Neural progenitor cell (in vitro differentiated cells): ENCODE measurements at regions not wholly inside any gene's neighbourhood (a gene's known extent, or its start where the extent isn't known, plus 50 kb on each side); places are given as distances from the start of the nearest gene placed in this dataset.

ENCODE experiments used
- DNase-seq: peaks from one replicate; pipeline ENCODE4 v3.0.0-alpha.2; 2016; ENCODE audit warnings: low spot score
- H2AFZ ChIP-seq: fragments of 200-600 bp; sonication (generic); replicated peaks from 2 replicates; pipeline ENCODE4 v1.6.1; 2016; ENCODE audit warnings: antibody characterized with exemption
- H3F3A ChIP-seq: fragments of 200-600 bp; sonication (generic); 2 replicates; pipeline ENCODE4 v1.6.1; 2016; ENCODE audit warnings: antibody characterized with exemption, low read depth
- H3K27ac ChIP-seq: fragments of 200-600 bp; sonication (generic); 2 replicates; pipeline ENCODE4 v1.5.1; 2016; ENCODE audit warnings: mild to moderate bottlenecking
- H3K27me3 ChIP-seq: fragments of 200-600 bp; sonication (generic); 2 replicates; pipeline ENCODE4 v1.6.1; 2016; ENCODE audit warnings: mild to moderate bottlenecking, moderate library complexity
- H3K36me3 ChIP-seq: fragments of 200-600 bp; sonication (generic); 2 replicates; pipeline ENCODE4 v1.5.1; 2016
- H3K4me1 ChIP-seq: fragments of 200-600 bp; sonication (generic); 2 replicates; pipeline ENCODE4 v1.6.1; 2016; ENCODE audit warnings: mixed run types
- H3K4me2 ChIP-seq: fragments of 200-600 bp; sonication (generic); 2 replicates; pipeline ENCODE4 v1.6.1; 2016
- H3K4me3 ChIP-seq: fragments of 200-600 bp; sonication (generic); 2 replicates; pipeline ENCODE4 v1.5.1; 2016
- H3K79me2 ChIP-seq: fragments of 200-600 bp; sonication (generic); 2 replicates; pipeline ENCODE4 v1.6.1; 2016; ENCODE audit warnings: low read depth
- H3K9ac ChIP-seq: fragments of 200-600 bp; sonication (generic); 2 replicates; pipeline ENCODE4 v1.6.1; 2016
- H3K9me3 ChIP-seq: fragments of 200-600 bp; sonication (generic); 2 replicates; pipeline ENCODE4 v1.5.1; 2016; ENCODE audit warnings: low read depth
- H4K20me1 ChIP-seq: fragments of 200-600 bp; sonication (generic); 2 replicates; pipeline ENCODE4 v1.6.1; 2016; ENCODE audit warnings: low read depth
- H3K27ac Mint-ChIP-seq: 3 replicates; pipeline ENCODE4 v1.8.0; 2021; ENCODE audit warnings: mixed read lengths
- H3K27me3 Mint-ChIP-seq: 2 replicates; pipeline ENCODE4 v1.8.0; 2022; ENCODE audit warnings: low read depth, mild to moderate bottlenecking, inconsistent platforms, moderate library complexity, mixed read lengths; ENCODE audit not compliant: insufficient read depth
- H3K36me3 Mint-ChIP-seq: 3 replicates; pipeline ENCODE4 v1.8.0; 2021; ENCODE audit warnings: mixed read lengths
- H3K4me1 Mint-ChIP-seq: 3 replicates; pipeline ENCODE4 v1.8.0; 2021; ENCODE audit warnings: mixed read lengths
- H3K4me3 Mint-ChIP-seq: 3 replicates; pipeline ENCODE4 v1.8.0; 2021; ENCODE audit warnings: mild to moderate bottlenecking, moderate library complexity, mixed read lengths
- H3K9me3 Mint-ChIP-seq: 3 replicates; pipeline ENCODE4 v1.8.0; 2020; ENCODE audit warnings: mixed read lengths
- EZH2 ChIP-seq: fragments of 200-600 bp; sonication (generic); IDR thresholded peaks from 2 replicates; pipeline ENCODE4 v1.6.1; 2017; ENCODE audit warnings: antibody characterized with exemption, mild to moderate bottlenecking, moderate library complexity
- EZH2phosphoT487 ChIP-seq: fragments of 200-600 bp; sonication (generic); IDR thresholded peaks from 2 replicates; pipeline ENCODE4 v1.6.1; 2017; ENCODE audit warnings: antibody characterized with exemption
- TF ChIP-seq, protein P1 (sequence below): fragments of 200-600 bp; sonication (generic); IDR thresholded peaks from 2 replicates; pipeline ENCODE4 v1.5.1; 2017; ENCODE audit warnings: antibody characterized with exemption, mild to moderate bottlenecking

DNA sequence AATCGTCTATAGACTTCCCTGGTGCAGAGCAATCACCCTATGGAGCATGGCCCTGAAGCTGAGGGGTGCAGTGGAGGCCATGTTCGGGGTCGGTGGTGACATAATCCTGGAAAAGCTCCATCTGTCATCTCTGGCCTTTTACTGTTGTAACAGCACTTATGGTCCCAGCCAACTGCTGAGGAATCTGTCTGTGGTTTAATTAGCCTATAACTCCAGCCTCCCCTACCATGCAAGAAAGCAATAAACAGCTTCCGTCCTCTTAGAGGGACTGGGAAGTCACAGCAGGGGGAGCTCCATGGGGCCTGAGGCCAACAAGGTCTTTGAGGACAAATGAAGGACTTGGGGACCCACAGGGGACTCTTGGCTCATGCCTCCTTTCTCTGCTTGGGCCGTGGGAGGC lies 159.1 kb upstream of the NECTIN1 start:
- peaks cover 38% of the 10 kb centered on the region for H3K27me3 Mint-ChIP-seq
- no peak overlapping the region for H3K9ac ChIP-seq
- peaks cover 17% of the 10 kb centered on the region for H3K4me1 ChIP-seq
- H4K20me1 ChIP-seq = no peaks in the 10 kb centered on the region
- H3K79me2 ChIP-seq = no peaks in the 10 kb centered on the region
- H3K27ac Mint-ChIP-seq = no peak overlapping the region
- no peak overlapping the region for H3K27ac ChIP-seq
- H3F3A ChIP-seq = peaks cover 7% of the 10 kb centered on the region
- H3K27me3 ChIP-seq = no peaks in the 10 kb centered on the region
- H3K4me2 ChIP-seq = no peak overlapping the region
- H3K36me3 ChIP-seq = no peaks in the 10 kb centered on the region
- H3K4me1 Mint-ChIP-seq = peaks cover 28% of the 10 kb centered on the region
- no peak for DNase-seq
- H3K9me3 ChIP-seq = no peaks in the 10 kb centered on the region
- no peak overlapping the region for H2AFZ ChIP-seq
- no peak overlapping the region for H3K4me3 ChIP-seq
- H3K36me3 Mint-ChIP-seq = no peaks in the 10 kb centered on the region
- H3K4me3 Mint-ChIP-seq = no peak overlapping the region
- no peak for TF ChIP-seq EZH2phosphoT487
- TF ChIP-seq EZH2 = no peak
- TF ChIP-seq, protein P1, sequence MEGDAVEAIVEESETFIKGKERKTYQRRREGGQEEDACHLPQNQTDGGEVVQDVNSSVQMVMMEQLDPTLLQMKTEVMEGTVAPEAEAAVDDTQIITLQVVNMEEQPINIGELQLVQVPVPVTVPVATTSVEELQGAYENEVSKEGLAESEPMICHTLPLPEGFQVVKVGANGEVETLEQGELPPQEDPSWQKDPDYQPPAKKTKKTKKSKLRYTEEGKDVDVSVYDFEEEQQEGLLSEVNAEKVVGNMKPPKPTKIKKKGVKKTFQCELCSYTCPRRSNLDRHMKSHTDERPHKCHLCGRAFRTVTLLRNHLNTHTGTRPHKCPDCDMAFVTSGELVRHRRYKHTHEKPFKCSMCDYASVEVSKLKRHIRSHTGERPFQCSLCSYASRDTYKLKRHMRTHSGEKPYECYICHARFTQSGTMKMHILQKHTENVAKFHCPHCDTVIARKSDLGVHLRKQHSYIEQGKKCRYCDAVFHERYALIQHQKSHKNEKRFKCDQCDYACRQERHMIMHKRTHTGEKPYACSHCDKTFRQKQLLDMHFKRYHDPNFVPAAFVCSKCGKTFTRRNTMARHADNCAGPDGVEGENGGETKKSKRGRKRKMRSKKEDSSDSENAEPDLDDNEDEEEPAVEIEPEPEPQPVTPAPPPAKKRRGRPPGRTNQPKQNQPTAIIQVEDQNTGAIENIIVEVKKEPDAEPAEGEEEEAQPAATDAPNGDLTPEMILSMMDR = no peak
- no peaks in the 10 kb centered on the region for H3K9me3 Mint-ChIP-seq

DNA sequence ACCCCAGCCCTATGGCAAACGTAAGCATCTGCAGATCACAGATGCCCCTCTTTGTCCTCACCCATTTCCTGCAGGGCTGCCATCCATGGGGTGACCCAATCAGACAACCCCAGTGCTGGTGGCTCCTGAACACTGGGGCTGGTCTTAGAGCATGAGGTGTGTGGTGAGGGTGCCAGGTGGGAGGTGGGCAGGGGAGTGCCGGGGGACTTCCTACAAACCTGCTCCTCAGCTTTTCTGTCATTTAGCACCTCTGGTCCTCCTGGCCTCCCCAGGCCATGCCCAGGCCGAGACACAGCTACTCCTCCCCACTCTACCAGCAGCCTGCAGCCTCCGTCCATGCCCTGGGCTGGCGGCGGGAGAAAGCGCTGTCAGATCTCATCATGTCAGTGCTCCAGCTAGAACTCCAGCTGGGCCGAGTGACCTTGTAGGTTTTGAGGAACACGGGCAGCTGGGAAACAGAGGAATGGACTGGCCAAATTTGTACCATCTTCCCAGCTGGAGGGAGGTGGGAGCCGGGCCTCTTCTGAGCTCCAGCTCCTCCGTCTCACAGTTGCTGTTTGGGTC lies 157.7 kb upstream of the NECTIN1 start:
- Mint-ChIP-seq H3K27ac (no peak overlapping the region), H3K27me3 (peaks cover 27% of the 10 kb centered on the region), H3K4me1 (peaks cover 22% of the 10 kb centered on the region), H3K36me3 (no peaks in the 10 kb centered on the region), H3K9me3 (no peaks in the 10 kb centered on the region), H3K4me3 (no peak overlapping the region)
- no peak for TF ChIP-seq EZH2
- TF ChIP-seq, protein P1 = no peak
- no peak for TF ChIP-seq EZH2phosphoT487
- Histone ChIP-seq H3K27me3 (no peaks in the 10 kb centered on the region), H3F3A (no peaks in the 10 kb centered on the region), H3K27ac (no peak overlapping the region), H3K4me3 (no peak overlapping the region), H3K4me1 (peaks cover 5% of the 10 kb centered on the region), H3K36me3 (no peaks in the 10 kb centered on the region), H2AFZ (no peak overlapping the region), H3K9ac (no peak overlapping the region), H3K9me3 (no peaks in the 10 kb centered on the region), H4K20me1 (no peaks in the 10 kb centered on the region), H3K79me2 (no peaks in the 10 kb centered on the region), H3K4me2 (no peak overlapping the region)
- DNase-seq = no peak

DNA sequence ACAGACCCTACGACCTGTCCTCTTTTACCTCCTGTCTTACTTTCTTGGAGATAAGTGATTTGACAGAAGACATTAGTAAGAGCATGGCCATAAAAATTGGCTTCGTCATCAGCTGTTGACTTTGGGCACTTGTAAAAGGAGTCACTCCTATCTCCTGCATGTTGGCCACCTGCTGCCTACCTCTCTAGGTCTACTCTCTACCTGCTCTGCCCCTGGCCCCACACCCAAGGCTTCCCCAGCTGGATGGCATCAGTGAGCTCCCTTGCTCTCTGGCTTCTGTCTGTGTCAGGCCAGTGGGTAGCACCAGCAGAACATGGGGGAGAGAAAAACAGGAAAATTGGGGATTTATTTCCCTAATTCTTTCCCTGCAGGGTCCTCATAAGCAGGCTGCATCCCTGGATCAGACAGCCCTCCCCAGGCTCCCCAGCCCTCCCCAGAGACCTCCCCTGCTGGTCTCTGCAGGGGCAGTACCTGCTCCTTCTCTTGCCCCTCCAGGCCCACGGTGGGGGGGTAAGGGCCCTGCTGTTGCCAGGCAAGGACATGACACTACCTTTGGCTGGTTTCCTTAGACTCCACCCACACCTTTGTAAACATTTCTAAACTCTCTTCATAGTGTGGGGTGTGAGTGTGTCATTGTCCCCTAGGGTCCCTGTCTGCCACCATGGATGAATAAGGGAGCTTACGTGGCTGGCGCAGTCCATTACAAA lies 157.0 kb upstream of the NECTIN1 start:
- Histone ChIP-seq H3K4me3 (no peak overlapping the region), H3K27me3 (no peaks in the 10 kb centered on the region), H3F3A (no peaks in the 10 kb centered on the region), H3K36me3 (no peaks in the 10 kb centered on the region), H2AFZ (no peak overlapping the region), H4K20me1 (no peaks in the 10 kb centered on the region), H3K4me1 (peaks cover under 1% of the 10 kb centered on the region), H3K79me2 (no peaks in the 10 kb centered on the region), H3K4me2 (no peak overlapping the region), H3K9me3 (no peaks in the 10 kb centered on the region), H3K9ac (no peak overlapping the region), H3K27ac (no peak overlapping the region)
- no peaks in the 10 kb centered on the region for H3K36me3 Mint-ChIP-seq
- peaks cover 27% of the 10 kb centered on the region for H3K27me3 Mint-ChIP-seq
- peaks cover 17% of the 10 kb centered on the region for H3K4me1 Mint-ChIP-seq
- no peak overlapping the region for H3K4me3 Mint-ChIP-seq
- H3K9me3 Mint-ChIP-seq = no peaks in the 10 kb centered on the region
- DNase-seq = no peak
- no peak for TF ChIP-seq EZH2phosphoT487
- TF ChIP-seq, protein P1 = no peak
- no peak for TF ChIP-seq EZH2
- H3K27ac Mint-ChIP-seq = no peak overlapping the region
